HepG2 (cell line): ENCODE measurements at regions not wholly inside any gene's neighbourhood (a gene's known extent, or its start where the extent isn't known, plus 50 kb on each side); places are given as distances from the start of the nearest gene placed in this dataset.

Experiments
- ATAC-seq: fragments of 200-7000 bp; cut with Tn5 transposase; 3 replicates; pipeline ENCODE4 v1.9.1; 2020; ENCODE audit warnings: mild to moderate bottlenecking, moderate library complexity
- BruUV-seq: library from RNA; stranded (reverse); fragments of 400-500 nt; replicated peaks from 2 replicates; lab custom pipeline; 2021; lab: Mats Ljungman, UMichigan
- CTCF ChIA-PET: fragments of 300-600 bp; formaldehyde crosslinking; extraction: SDS; loops from one replicate; lab custom pipeline; 2021; ENCODE audit warnings: low total read pairs, inconsistent platforms, low intra/inter-chr PET ratio; lab: Yijun Ruan, JAX
- POLR2A ChIA-PET: fragments of 350-600 bp; sonication (Branson Sonifier 250); formaldehyde crosslinking; loops from one replicate; lab custom pipeline; 2020; ENCODE audit warnings: antibody characterized with exemption, inconsistent platforms; lab: Yijun Ruan, JAX
- DNase-seq: peaks from one replicate; pipeline ENCODE4 v3.0.0-alpha.2; 2015; ENCODE audit warnings: low spot score
- FAIRE-seq: peaks from 3 replicates; lab custom pipeline; 2011; peaks lifted over from hg19 to GRCh38; lab: Jason Lieb, UNC
- H2AFZ ChIP-seq: one replicate; pipeline ENCODE4 v1.6.1; 2011; ENCODE audit warnings: low read length, inconsistent platforms
- H3K27ac ChIP-seq: fragments of 300-600 bp; 3 replicates; pipeline ENCODE4 v1.8.0; 2011; ENCODE audit warnings: mixed run types, mild to moderate bottlenecking, mixed read lengths, low read length, inconsistent platforms; ENCODE audit not compliant: insufficient read depth; ENCODE audit errors: extremely low read length
- H3K27me3 ChIP-seq, 2 experiments: fragments of 200-600 bp in 1 of 2; 2 replicates in 1 of 2; 3 replicates in 1 of 2; pipeline versions ENCODE4 v1.6.0 to v1.8.0; 2011; ENCODE audit warnings: low read length in 2 of 2, mild to moderate bottlenecking in 2 of 2, moderate library complexity in 2 of 2, inconsistent platforms in 1 of 2; ENCODE audit not compliant: insufficient read depth in 2 of 2, control insufficient read depth in 1 of 2
- H3K36me3 ChIP-seq, 2 experiments: fragments of 200-600 bp in 1 of 2; replicated peaks in 1 of 2; 2 replicates in 1 of 2; 3 replicates in 1 of 2; pipeline versions ENCODE4 v1.5.1 to v1.8.0; 2011; ENCODE audit warnings: low read length in 2 of 2, inconsistent platforms in 1 of 2; ENCODE audit not compliant: insufficient read depth in 2 of 2, control insufficient read depth in 1 of 2
- H3K4me1 ChIP-seq: 2 replicates; pipeline ENCODE4 v1.5.1; 2012; ENCODE audit warnings: low read length, inconsistent platforms; ENCODE audit not compliant: insufficient read depth
- H3K4me2 ChIP-seq: 2 replicates; pipeline ENCODE4 v1.6.0; 2011; ENCODE audit warnings: low read depth, low read length, inconsistent platforms
- H3K4me3 ChIP-seq, 3 experiments: fragments of 200-600 bp in 1 of 3; sonication (generic), shearing (Covaris generic) in 1 of 3; replicated peaks in 1 of 3; 2 replicates each; pipeline ENCODE4 v1.5.1; 2011 to 2016; ENCODE audit warnings: low read length in 3 of 3, inconsistent platforms in 2 of 3, low read depth in 2 of 3, mild to moderate bottlenecking in 2 of 3, control low read depth in 1 of 3, mixed read lengths in 1 of 3; ENCODE audit not compliant: insufficient read depth in 1 of 3
- H3K79me2 ChIP-seq: one replicate; pipeline ENCODE4 v1.6.1; 2011; ENCODE audit warnings: low read length, inconsistent platforms; ENCODE audit not compliant: insufficient read depth
- H3K9ac ChIP-seq: 2 replicates; pipeline ENCODE4 v1.6.0; 2011; ENCODE audit warnings: mild to moderate bottlenecking, low read depth, low read length, inconsistent platforms; ENCODE audit not compliant: insufficient read depth
- H3K9me3 ChIP-seq: 2 replicates; pipeline ENCODE4 v1.5.1; 2012; ENCODE audit warnings: mild to moderate bottlenecking, low read length
- H4K20me1 ChIP-seq: 2 replicates; pipeline ENCODE4 v1.6.0; 2011; ENCODE audit warnings: inconsistent platforms, mild to moderate bottlenecking, low read length, moderate library complexity; ENCODE audit not compliant: insufficient read depth
- AGO1 ChIP-seq: fragments of 200-400 bp; formaldehyde crosslinking; IDR thresholded peaks from 2 replicates; pipeline ENCODE4 v1.6.1; 2017; ENCODE audit warnings: mild to moderate bottlenecking, low read depth, low read length, moderate library complexity; ENCODE audit not compliant: poor library complexity, severe bottlenecking
- CREB1 ChIP-seq, 2 experiments: fragments of 450-650 bp in 1 of 2; IDR thresholded peaks; 2 replicates each; pipeline ENCODE4 v1.6.1; 2016 to 2017; ENCODE audit warnings: control low read depth in 1 of 2, mild to moderate bottlenecking in 1 of 2, missing compliant biosample characterization in 1 of 2, missing genetic modification characterization in 1 of 2
- GLMP ChIP-seq: sonication (generic); formaldehyde crosslinking; IDR thresholded peaks from 2 replicates; pipeline ENCODE4 v1.9.0; 2021; ENCODE audit warnings: missing genetic modification reagents, mild to moderate bottlenecking, borderline replicate concordance
- HDAC2 ChIP-seq: sonication (generic); formaldehyde crosslinking; IDR thresholded peaks from 2 replicates; pipeline ENCODE4 v1.4.0; 2020; ENCODE audit warnings: missing genetic modification reagents
- MNT ChIP-seq: fragments of 450-650 bp; IDR thresholded peaks from 2 replicates; pipeline ENCODE4 v1.6.1; 2016
- MTA1 ChIP-seq: sonication (generic); formaldehyde crosslinking; IDR thresholded peaks from 2 replicates; pipeline ENCODE4 v1.4.0; 2020; ENCODE audit warnings: missing genetic modification reagents, mild to moderate bottlenecking, borderline replicate concordance
- NBN ChIP-seq: fragments of 450-650 bp; conservative IDR thresholded peaks from 2 replicates; pipeline ENCODE4 v1.6.1; 2017
- TIGD3 ChIP-seq: sonication (generic); formaldehyde crosslinking; IDR thresholded peaks from 2 replicates; pipeline ENCODE4 v1.5.1; 2020; ENCODE audit warnings: mild to moderate bottlenecking, missing genetic modification reagents, borderline replicate concordance
- XRCC5 ChIP-seq: fragments of 200-400 bp; formaldehyde crosslinking; optimal IDR thresholded peaks from 2 replicates; pipeline ENCODE3; 2017; ENCODE audit warnings: mild to moderate bottlenecking, low read length
- ZNF142 ChIP-seq: sonication (generic); formaldehyde crosslinking; IDR thresholded peaks from 2 replicates; pipeline ENCODE4 v1.4.0; 2020; ENCODE audit warnings: missing genetic modification reagents
- ZNF224 ChIP-seq: sonication (generic); formaldehyde crosslinking; IDR thresholded peaks from 2 replicates; pipeline ENCODE4 v1.5.0; 2020; ENCODE audit warnings: mild to moderate bottlenecking, missing genetic modification reagents
- ZNF296 ChIP-seq: sonication (generic); formaldehyde crosslinking; conservative IDR thresholded peaks from 2 replicates; pipeline ENCODE4 v1.5.0; 2020; ENCODE audit warnings: mild to moderate bottlenecking, missing genetic modification reagents
- ZNF350 ChIP-seq: sonication (generic); formaldehyde crosslinking; IDR thresholded peaks from 2 replicates; pipeline ENCODE4 v1.4.0; 2020; ENCODE audit warnings: mild to moderate bottlenecking, low read depth, missing genetic modification reagents, borderline replicate concordance
- WGBS: methylation state at CpG from one replicate; pipeline ENCODE4 v1.1.6; 2017; ENCODE audit warnings: low lambda C conversion rate; 5-methylcytosine and 5-hydroxymethylcytosine counted together
- in situ Hi-C: cut with HindIII; loops from 2 replicates; pipeline ENCODE4 v1.10.0; 2017; ENCODE audit warnings: low pct_unique_long_range_greater_than_20kb; ENCODE audit not compliant: extremely low pct_ligation_motif_present
- intact Hi-C: fragments of 100-400 bp; cut with micrococcal nuclease; formaldehyde crosslinking; loops from one replicate; pipeline ENCODE4 v1.10.0; 2022; ENCODE audit not compliant: unreplicated experiment

- TF ChIP-seq MTA1 (CRISPR knock-in tag) (no peak), ZNF350 (no peak)
- TF ChIP-seq, all 625 proteins: peak for 0
These were observed 76.9 kb upstream of the PHACTR2 start (continued) for GRCh38 chr6:143600821-143601220.

GRCh38 chr6:143598466-143599080 lies 79.2 kb upstream of the PHACTR2 start:
- FAIRE-seq: no peak
- no peaks in the 10 kb centered on the region for H3K79me2 ChIP-seq
- WGBS: 85% methylated on average over 3 of the region's 3 CpGs
- H3K4me1 ChIP-seq: 0 out of 2 replicates have a peak, but pooled peaks cover 7% of the 10 kb centered on the region
- POLR2A ChIA-PET: no interaction called here
- in situ Hi-C loops: no loop called here
- H3K9me3 ChIP-seq: no peaks in the 10 kb centered on the region
- no peak overlapping the region for H3K4me2 ChIP-seq
- CTCF ChIA-PET: no interaction called here
- intact Hi-C loops: no loop called here
- no peaks in the 10 kb centered on the region for H3K27me3 ChIP-seq
- no peak overlapping the region for H3K9ac ChIP-seq
- no peak for ATAC-seq
- no peak for DNase-seq
- no peaks in the 10 kb centered on the region for H4K20me1 ChIP-seq
- H3K36me3 ChIP-seq: no peaks in the 10 kb centered on the region
- no TSS peak for BruUV-seq
- H3K4me3 ChIP-seq: no peak overlapping the region
- no peak overlapping the region for H3K27ac ChIP-seq
- no peak overlapping the region for H2AFZ ChIP-seq
- TF ChIP-seq ZNF296 (CRISPR knock-in tag) (no peak), ZNF142 (CRISPR knock-in tag) (no peak), NBN (no peak), HDAC2 (CRISPR knock-in tag) (no peak), XRCC5 (no peak), GLMP (no peak), AGO1 (no peak), CREB1 (IDR thresholded peaks at IDR 0.05) (no peak), CREB1 (CRISPR knock-in tag; IDR thresholded peaks at IDR 0.05) (no peak), ZNF224 (CRISPR knock-in tag) (no peak), TIGD3 (no peak), MNT (no peak)
